HUES64 (cell line): ENCODE measurements at regions not wholly inside any gene's neighbourhood (a gene's known extent, or its start where the extent isn't known, plus 50 kb on each side); places are given as distances from the start of the nearest gene placed in this dataset.

Experiments
- H3K27ac ChIP-seq: 2 replicates; pipeline ENCODE4 v1.7.0; 2013; ENCODE audit warnings: low read depth, low read length, inconsistent platforms
- H3K27me3 ChIP-seq: 2 replicates; pipeline ENCODE4 v1.6.1; 2013; ENCODE audit warnings: mild to moderate bottlenecking, low read length; ENCODE audit not compliant: insufficient read depth
- H3K36me3 ChIP-seq: 2 replicates; pipeline ENCODE4 v1.6.1; 2013; ENCODE audit warnings: mild to moderate bottlenecking, low read length; ENCODE audit not compliant: insufficient read depth
- H3K4me1 ChIP-seq: 2 replicates; pipeline ENCODE4 v1.6.1; 2013; ENCODE audit warnings: mild to moderate bottlenecking, low read length, moderate library complexity; ENCODE audit not compliant: insufficient read depth
- H3K4me3 ChIP-seq: 2 replicates; pipeline ENCODE4 v1.5.1; 2013; ENCODE audit warnings: mild to moderate bottlenecking, low read length, moderate library complexity
- H3K9ac ChIP-seq: 2 replicates; pipeline ENCODE4 v1.6.1; 2013; ENCODE audit warnings: mild to moderate bottlenecking, low read depth, low read length
- H3K9me3 ChIP-seq: 2 replicates; pipeline ENCODE4 v1.6.1; 2013; ENCODE audit warnings: low read depth, low read length; ENCODE audit not compliant: insufficient read depth
- WGBS: fragments of 150-250, 120-280 bp; methylation state at CpG from one replicate; pipeline ENCODE4 v1.1.7; 2013; ENCODE audit warnings: missing lambda C conversion rate; 5-methylcytosine and 5-hydroxymethylcytosine counted together

- H3K4me1 ChIP-seq = no peaks in the 10 kb centered on the region
- H3K27ac ChIP-seq = no peak overlapping the region
- no peaks in the 10 kb centered on the region for H3K27me3 ChIP-seq
- no peak overlapping the region for H3K4me3 ChIP-seq
- no peak overlapping the region for H3K9ac ChIP-seq
- no CpG with 5 or more reads among the region's 2 CpGs for WGBS
- no peaks in the 10 kb centered on the region for H3K9me3 ChIP-seq
- H3K36me3 ChIP-seq = no peaks in the 10 kb centered on the region
Observed at GRCh38 chr13:77397636-77398035, 70.7 kb upstream of the MYCBP2 start.

GRCh38 chr13:77391475-77391874, 64.6 kb upstream of the MYCBP2 start:
- Histone ChIP-seq H3K4me3 (no peak overlapping the region), H3K4me1 (no peaks in the 10 kb centered on the region), H3K36me3 (no peaks in the 10 kb centered on the region), H3K9me3 (no peaks in the 10 kb centered on the region), H3K27me3 (no peaks in the 10 kb centered on the region), H3K9ac (no peak overlapping the region), H3K27ac (no peak overlapping the region)

- Histone ChIP-seq H3K36me3 (no peaks in the 10 kb centered on the region), H3K9me3 (no peaks in the 10 kb centered on the region), H3K4me3 (no peak overlapping the region), H3K4me1 (no peaks in the 10 kb centered on the region), H3K9ac (no peak overlapping the region), H3K27me3 (no peaks in the 10 kb centered on the region), H3K27ac (no peak overlapping the region)
- 89% methylated on average over 3 of the region's 3 CpGs for WGBS
Observed at GRCh38 chr13:77390391-77390790, 63.5 kb upstream of the MYCBP2 start.

GRCh38 chr13:77389625-77390000, 62.7 kb upstream of the MYCBP2 start:
- Histone ChIP-seq H3K27me3 (no peaks in the 10 kb centered on the region), H3K9me3 (no peaks in the 10 kb centered on the region), H3K4me1 (no peaks in the 10 kb centered on the region), H3K36me3 (no peaks in the 10 kb centered on the region), H3K27ac (no peak overlapping the region), H3K9ac (no peak overlapping the region), H3K4me3 (no peak overlapping the region)

GRCh38 chr13:77388944-77389624, 62.2 kb upstream of the MYCBP2 start:
- no peak overlapping the region for H3K4me3 ChIP-seq
- H3K9ac ChIP-seq = no peak overlapping the region
- H3K27ac ChIP-seq = no peak overlapping the region
- no peaks in the 10 kb centered on the region for H3K27me3 ChIP-seq
- H3K9me3 ChIP-seq = no peaks in the 10 kb centered on the region
- H3K4me1 ChIP-seq = peaks cover 3% of the 10 kb centered on the region; the same call in 1 of the 2 replicates
- H3K36me3 ChIP-seq = no peaks in the 10 kb centered on the region
- 61% methylated on average over 3 of the region's 4 CpGs for WGBS

GRCh38 chr13:77387607-77388200, 60.8 kb upstream of the MYCBP2 start:
- Histone ChIP-seq H3K27me3 (no peaks in the 10 kb centered on the region), H3K4me1 (peaks cover 17% of the 10 kb centered on the region), H3K4me3 (no peak overlapping the region), H3K9ac (no peak overlapping the region), H3K9me3 (no peaks in the 10 kb centered on the region), H3K27ac (no peak overlapping the region), H3K36me3 (no peaks in the 10 kb centered on the region)
- 92% methylated on average over 4 of the region's 5 CpGs for WGBS

- no peak overlapping the region for H3K4me3 ChIP-seq
- H3K9ac ChIP-seq = no peak overlapping the region
- no peaks in the 10 kb centered on the region for H3K36me3 ChIP-seq
- no peaks in the 10 kb centered on the region for H3K9me3 ChIP-seq
- H3K27me3 ChIP-seq = no peaks in the 10 kb centered on the region
- 93% methylated on average over 4 of the region's 5 CpGs for WGBS
- H3K27ac ChIP-seq = no peak overlapping the region
- peaks cover 21% of the 10 kb centered on the region for H3K4me1 ChIP-seq
Observed at GRCh38 chr13:77386880-77387606, 60.1 kb upstream of the MYCBP2 start.

- Histone ChIP-seq H3K36me3 (no peaks in the 10 kb centered on the region), H3K9ac (no peak overlapping the region), H3K4me1 (peaks cover 21% of the 10 kb centered on the region), H3K27me3 (no peaks in the 10 kb centered on the region), H3K27ac (no peak overlapping the region), H3K4me3 (no peak overlapping the region), H3K9me3 (no peaks in the 10 kb centered on the region)
- WGBS = 70% methylated on average over 2 of the region's 2 CpGs
Observed at GRCh38 chr13:77386046-77386445, 59.2 kb upstream of the MYCBP2 start.

GRCh38 chr13:77384999-77385398, 58.1 kb upstream of the MYCBP2 start:
- Histone ChIP-seq H3K9ac (no peak overlapping the region), H3K4me1 (peaks cover 21% of the 10 kb centered on the region), H3K36me3 (no peaks in the 10 kb centered on the region), H3K9me3 (no peaks in the 10 kb centered on the region), H3K4me3 (no peak overlapping the region), H3K27ac (no peak overlapping the region), H3K27me3 (no peaks in the 10 kb centered on the region)

GRCh38 chr13:77383097-77383496, 56.2 kb upstream of the MYCBP2 start:
- Histone ChIP-seq H3K4me1 (peaks cover 21% of the 10 kb centered on the region), H3K9ac (no peak overlapping the region), H3K27me3 (no peaks in the 10 kb centered on the region), H3K36me3 (no peaks in the 10 kb centered on the region), H3K9me3 (no peaks in the 10 kb centered on the region), H3K27ac (no peak overlapping the region), H3K4me3 (no peak overlapping the region)
- 47% methylated on average over 2 of the region's 4 CpGs for WGBS

- H3K4me3 ChIP-seq = no peak overlapping the region
- peaks cover 21% of the 10 kb centered on the region for H3K4me1 ChIP-seq
- H3K36me3 ChIP-seq = no peaks in the 10 kb centered on the region
- no peak overlapping the region for H3K27ac ChIP-seq
- no peaks in the 10 kb centered on the region for H3K9me3 ChIP-seq
- H3K9ac ChIP-seq = no peak overlapping the region
- 92% methylated on average over 1 of the region's 1 CpG for WGBS
- H3K27me3 ChIP-seq = no peaks in the 10 kb centered on the region
Observed at GRCh38 chr13:77381059-77381458, 54.2 kb upstream of the MYCBP2 start.
